ENCODE measurements at regions not wholly inside any gene's neighbourhood (a gene's known extent, or its start where the extent isn't known, plus 50 kb on each side); places are given as distances from the start of the nearest gene placed in this dataset.

- H3K36me3 Mint-ChIP-seq (ENCODE audit: insufficient read depth) = no peaks in the 10 kb centered on the region
- no peaks in the 10 kb centered on the region for H3K27me3 Mint-ChIP-seq
- H3K4me1 Mint-ChIP-seq (ENCODE audit: low read depth) = no peaks in the 10 kb centered on the region
- no peaks in the 10 kb centered on the region for H3K9me3 Mint-ChIP-seq (ENCODE audit: low read depth)
- no peak overlapping the region for H3K27ac Mint-ChIP-seq
- no peak for DNase-seq (ENCODE audit: low spot score, unreplicated experiment)
- no peak overlapping the region for H3K4me3 Mint-ChIP-seq (ENCODE audit: low read depth)
- no peak for TF ChIP-seq CTCF (IDR thresholded peaks at IDR 0.05; ENCODE audit: unreplicated experiment)
These were observed 550.5 kb upstream of the SMIM31 start for GRCh38 chr4:164203476-164203875.

GRCh38 chr4:164204434-164204833 lies 549.5 kb upstream of the SMIM31 start:
- no peaks in the 10 kb centered on the region for H3K36me3 Mint-ChIP-seq (ENCODE audit: insufficient read depth)
- no peaks in the 10 kb centered on the region for H3K9me3 Mint-ChIP-seq (ENCODE audit: low read depth)
- TF ChIP-seq CTCF (IDR thresholded peaks at IDR 0.05; ENCODE audit: unreplicated experiment) = no peak
- H3K4me1 Mint-ChIP-seq (ENCODE audit: low read depth) = no peaks in the 10 kb centered on the region
- H3K27ac Mint-ChIP-seq = no peak overlapping the region
- H3K4me3 Mint-ChIP-seq (ENCODE audit: low read depth) = no peak overlapping the region
- DNase-seq (ENCODE audit: low spot score, unreplicated experiment) = no peak
- H3K27me3 Mint-ChIP-seq = no peaks in the 10 kb centered on the region

- Mint-ChIP-seq H3K4me3 (ENCODE audit: low read depth) (no peak overlapping the region), H3K36me3 (ENCODE audit: insufficient read depth) (no peaks in the 10 kb centered on the region), H3K27me3 (no peaks in the 10 kb centered on the region), H3K9me3 (ENCODE audit: low read depth) (no peaks in the 10 kb centered on the region), H3K27ac (no peak overlapping the region), H3K4me1 (ENCODE audit: low read depth) (no peaks in the 10 kb centered on the region)
- no peak for DNase-seq (ENCODE audit: low spot score, unreplicated experiment)
- no peak for TF ChIP-seq CTCF (IDR thresholded peaks at IDR 0.05; ENCODE audit: unreplicated experiment)
These were observed 546.5 kb upstream of the SMIM31 start for GRCh38 chr4:164207460-164207859.

- Mint-ChIP-seq H3K27me3 (no peaks in the 10 kb centered on the region), H3K4me3 (ENCODE audit: low read depth) (no peak overlapping the region), H3K36me3 (ENCODE audit: insufficient read depth) (no peaks in the 10 kb centered on the region), H3K4me1 (ENCODE audit: low read depth) (no peaks in the 10 kb centered on the region), H3K9me3 (ENCODE audit: low read depth) (no peaks in the 10 kb centered on the region), H3K27ac (no peak overlapping the region)
- TF ChIP-seq CTCF (IDR thresholded peaks at IDR 0.05; ENCODE audit: unreplicated experiment) = no peak
- no peak for DNase-seq (ENCODE audit: low spot score, unreplicated experiment)
These were observed 543.6 kb upstream of the SMIM31 start for GRCh38 chr4:164210377-164210776.

GRCh38 chr4:164212134-164212533 lies 541.8 kb upstream of the SMIM31 start:
- Mint-ChIP-seq H3K9me3 (ENCODE audit: low read depth) (no peaks in the 10 kb centered on the region), H3K4me3 (ENCODE audit: low read depth) (no peak overlapping the region), H3K27ac (no peak overlapping the region), H3K27me3 (no peaks in the 10 kb centered on the region), H3K4me1 (ENCODE audit: low read depth) (no peaks in the 10 kb centered on the region), H3K36me3 (ENCODE audit: insufficient read depth) (no peaks in the 10 kb centered on the region)
- no peak for TF ChIP-seq CTCF (IDR thresholded peaks at IDR 0.05; ENCODE audit: unreplicated experiment)
- DNase-seq (ENCODE audit: low spot score, unreplicated experiment) = no peak
